Ascending aorta (tissue), 2 donors: ENCODE measurements at regions not wholly inside any gene's neighbourhood (a gene's known extent, or its start where the extent isn't known, plus 50 kb on each side); places are given as distances from the start of the nearest gene placed in this dataset.
"Not testable (repeated sequence)": the region's sequence is repeated elsewhere in the genome, so short reads cannot be mapped to it uniquely, and the experiment has no call there.

ENCODE experiments used
- DNase-seq, 2 donors: peaks; one replicate each; pipeline ENCODE4 v3.0.0-alpha.2; 2019; ENCODE audit warnings: low spot score in 2 of 2
- H3K27ac ChIP-seq, 2 donors: fragments of 200-600 bp; sonication (generic); one replicate each; pipeline ENCODE4 v1.5.1; 2016 to 2017; ENCODE audit warnings: mild to moderate bottlenecking in 1 of 2
- H3K27me3 ChIP-seq: fragments of 200-600 bp; sonication (generic); one replicate; pipeline ENCODE4 v1.5.1; 2017
- H3K36me3 ChIP-seq, 2 donors: fragments of 200-600 bp; sonication (generic); one replicate each; pipeline ENCODE4 v1.5.1; 2016
- H3K4me1 ChIP-seq, 2 donors: fragments of 200-600 bp; sonication (generic); one replicate each; pipeline ENCODE4 v1.5.1; 2016 to 2017; ENCODE audit warnings: mild to moderate bottlenecking in 1 of 2
- H3K4me3 ChIP-seq, 2 donors: fragments of 200-600 bp; sonication (generic); one replicate each; pipeline ENCODE4 v1.5.1; 2016 to 2017; ENCODE audit warnings: mild to moderate bottlenecking in 1 of 2
- H3K9me3 ChIP-seq, 2 donors: fragments of 200-600 bp; sonication (generic); one replicate each; pipeline ENCODE4 v1.5.1; 2016
- intact Hi-C: fragments of 100-400 bp; cut with DNase I; formaldehyde crosslinking; loops from one replicate; pipeline ENCODE4 v1.15.1; 2023
- TF ChIP-seq, protein P1 (sequence below), 3 experiments: fragments of 200-600 bp in 2 of 3; fragments of 450-650 bp in 1 of 3; sonication (generic) in 2 of 3; IDR thresholded peaks; one replicate each; pipeline ENCODE4 v1.5.1; 2016 to 2019; ENCODE audit warnings: antibody characterized with exemption in 3 of 3, mild to moderate bottlenecking in 1 of 3, moderate library complexity in 1 of 3

DNA sequence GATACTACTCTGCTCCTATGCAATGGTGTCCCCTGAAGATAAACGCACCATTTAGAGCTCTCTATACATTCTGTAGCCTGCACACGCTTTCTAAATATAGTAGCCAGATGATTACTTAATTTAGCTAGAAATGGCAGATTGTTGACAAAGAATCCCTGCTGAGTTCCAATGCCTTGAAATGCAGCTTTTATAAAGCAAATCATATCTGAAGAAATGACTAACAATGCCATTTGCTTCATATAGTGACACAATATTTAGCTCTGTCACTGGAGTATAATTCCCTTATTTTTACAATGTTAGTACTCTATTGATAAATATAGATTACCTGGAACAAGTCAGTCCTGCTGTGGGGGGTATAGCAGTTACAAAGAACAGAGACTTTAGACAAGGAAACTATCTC lies 166.2 kb downstream of the CDCA7 start:
- Histone ChIP-seq H3K36me3 (no peaks in the 10 kb centered on the region), H3K9me3 (no peaks in the 10 kb centered on the region), H3K4me1 (no peaks in the 10 kb centered on the region), H3K27me3 (no peaks in the 10 kb centered on the region), H3K4me3 (no peak overlapping the region), H3K27ac (no peak overlapping the region)
- DNase-seq = no peak
- TF ChIP-seq, protein P1, sequence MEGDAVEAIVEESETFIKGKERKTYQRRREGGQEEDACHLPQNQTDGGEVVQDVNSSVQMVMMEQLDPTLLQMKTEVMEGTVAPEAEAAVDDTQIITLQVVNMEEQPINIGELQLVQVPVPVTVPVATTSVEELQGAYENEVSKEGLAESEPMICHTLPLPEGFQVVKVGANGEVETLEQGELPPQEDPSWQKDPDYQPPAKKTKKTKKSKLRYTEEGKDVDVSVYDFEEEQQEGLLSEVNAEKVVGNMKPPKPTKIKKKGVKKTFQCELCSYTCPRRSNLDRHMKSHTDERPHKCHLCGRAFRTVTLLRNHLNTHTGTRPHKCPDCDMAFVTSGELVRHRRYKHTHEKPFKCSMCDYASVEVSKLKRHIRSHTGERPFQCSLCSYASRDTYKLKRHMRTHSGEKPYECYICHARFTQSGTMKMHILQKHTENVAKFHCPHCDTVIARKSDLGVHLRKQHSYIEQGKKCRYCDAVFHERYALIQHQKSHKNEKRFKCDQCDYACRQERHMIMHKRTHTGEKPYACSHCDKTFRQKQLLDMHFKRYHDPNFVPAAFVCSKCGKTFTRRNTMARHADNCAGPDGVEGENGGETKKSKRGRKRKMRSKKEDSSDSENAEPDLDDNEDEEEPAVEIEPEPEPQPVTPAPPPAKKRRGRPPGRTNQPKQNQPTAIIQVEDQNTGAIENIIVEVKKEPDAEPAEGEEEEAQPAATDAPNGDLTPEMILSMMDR (IDR thresholded peaks at IDR 0.05) = no peak
- intact Hi-C loops = no loop called here

DNA sequence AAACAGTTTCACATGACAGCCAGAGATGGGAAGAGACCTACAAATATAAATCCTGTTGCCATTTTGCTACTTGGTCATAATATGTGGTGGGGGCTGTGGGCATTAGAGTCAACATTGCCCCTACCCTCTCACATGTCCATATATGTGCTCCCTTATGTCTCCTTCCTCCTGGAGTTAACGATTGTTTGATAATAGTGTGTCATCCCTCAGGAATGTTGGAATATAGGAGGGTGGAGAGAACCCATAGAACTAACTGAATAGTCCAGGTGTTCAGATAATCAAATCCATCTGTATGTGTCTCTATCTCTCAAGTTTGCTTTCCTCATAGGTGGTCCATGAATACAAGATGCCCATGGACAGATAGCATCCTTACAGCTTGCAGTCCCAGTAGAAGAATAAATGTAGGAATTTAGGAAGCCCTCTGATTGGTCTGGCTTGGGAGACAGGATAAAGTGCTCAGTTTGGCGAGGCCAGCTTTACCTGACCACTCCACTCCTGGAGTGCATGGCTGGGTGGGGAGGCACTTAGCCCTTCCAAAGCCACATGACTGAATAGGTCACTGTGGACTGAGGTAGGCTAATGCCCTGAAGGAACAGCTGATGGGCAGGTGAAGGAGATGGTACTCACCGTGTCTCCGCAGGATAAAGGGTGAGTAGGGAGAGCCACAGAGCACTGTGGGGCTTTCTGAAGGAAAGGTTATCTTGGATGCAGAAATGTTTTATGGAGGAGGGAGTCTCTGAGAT lies 166.9 kb downstream of the CDCA7 start:
- no peaks in the 10 kb centered on the region for H3K4me1 ChIP-seq
- H3K9me3 ChIP-seq = peaks cover 0 to 3% of the 10 kb centered on the region in 2 donors
- no peak overlapping the region for H3K27ac ChIP-seq
- no peaks in the 10 kb centered on the region for H3K27me3 ChIP-seq
- DNase-seq = no peak
- intact Hi-C loops = no loop called here
- H3K36me3 ChIP-seq = no peaks in the 10 kb centered on the region
- H3K4me3 ChIP-seq = no peak overlapping the region
- TF ChIP-seq, protein P1 (IDR thresholded peaks at IDR 0.05) = no peak

DNA sequence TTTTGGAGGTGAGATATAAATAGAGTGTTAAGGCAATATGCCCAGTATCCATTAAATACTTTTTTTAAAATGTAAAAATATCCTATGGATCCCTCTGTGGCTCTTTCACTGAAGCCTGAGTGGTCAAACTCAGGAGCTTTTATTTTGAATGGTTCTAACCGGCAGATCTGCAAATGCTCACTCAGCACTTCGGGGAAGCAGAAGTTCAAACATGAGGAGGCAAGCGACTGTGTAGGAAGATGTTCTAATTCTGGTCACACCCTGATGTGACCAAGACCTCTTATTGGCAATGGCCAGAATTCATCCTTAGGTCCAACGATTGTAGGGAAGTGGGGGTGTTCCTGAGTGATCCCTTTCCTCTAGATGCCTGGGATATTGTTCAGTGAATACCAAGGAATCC lies 168.8 kb downstream of the CDCA7 start:
- Histone ChIP-seq H3K36me3 (no peaks in the 10 kb centered on the region), H3K9me3 (peaks cover 0 to 5% of the 10 kb centered on the region in 2 donors), H3K4me3 (no peak overlapping the region), H3K27ac (no peak overlapping the region), H3K27me3 (no peaks in the 10 kb centered on the region), H3K4me1 (no peaks in the 10 kb centered on the region)
- no peak for DNase-seq
- TF ChIP-seq, protein P1 (IDR thresholded peaks at IDR 0.05) = no peak
- intact Hi-C loops = no loop called here

DNA sequence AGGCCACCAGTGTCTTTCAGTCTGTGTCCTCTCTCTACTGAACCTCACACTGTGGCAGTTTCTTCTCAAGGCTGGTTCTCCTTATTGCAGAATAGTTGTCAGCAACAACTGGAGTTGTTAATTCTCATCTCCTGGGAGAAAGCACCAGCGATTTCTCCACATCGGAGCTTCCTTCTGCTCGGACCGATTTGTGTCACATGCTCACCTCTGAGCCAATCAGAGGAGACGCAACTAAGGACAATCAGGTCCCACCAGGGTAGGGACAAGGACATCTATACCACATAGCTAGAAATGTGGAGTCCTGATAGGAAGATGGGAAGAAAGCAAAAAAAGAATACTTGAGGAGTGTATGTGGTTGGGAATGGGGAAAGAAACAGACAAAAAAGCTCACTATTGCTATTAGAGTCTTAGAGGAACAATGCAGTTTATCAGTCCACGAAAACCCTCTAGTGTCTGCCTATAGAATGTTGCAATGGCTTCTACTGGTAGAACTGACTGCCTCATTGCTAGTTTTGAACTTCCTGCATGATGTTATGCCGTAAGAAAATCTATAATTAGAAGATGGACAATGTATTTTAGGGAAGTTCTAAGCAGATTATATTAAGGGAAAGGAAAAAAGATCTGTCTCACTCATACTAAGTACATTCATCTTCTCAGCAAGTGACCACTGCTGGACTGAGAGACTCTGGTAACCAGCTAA lies 169.7 kb downstream of the CDCA7 start:
- Histone ChIP-seq H3K27me3 (no peaks in the 10 kb centered on the region), H3K9me3 (peaks cover 0 to 5% of the 10 kb centered on the region in 2 donors), H3K27ac (no peak overlapping the region), H3K4me1 (no peaks in the 10 kb centered on the region), H3K36me3 (no peaks in the 10 kb centered on the region), H3K4me3 (no peak overlapping the region)
- intact Hi-C loops = no loop called here
- TF ChIP-seq, protein P1 (IDR thresholded peaks at IDR 0.05) = no peak
- DNase-seq = peak in 1 of 2 donors; percentile 67

DNA sequence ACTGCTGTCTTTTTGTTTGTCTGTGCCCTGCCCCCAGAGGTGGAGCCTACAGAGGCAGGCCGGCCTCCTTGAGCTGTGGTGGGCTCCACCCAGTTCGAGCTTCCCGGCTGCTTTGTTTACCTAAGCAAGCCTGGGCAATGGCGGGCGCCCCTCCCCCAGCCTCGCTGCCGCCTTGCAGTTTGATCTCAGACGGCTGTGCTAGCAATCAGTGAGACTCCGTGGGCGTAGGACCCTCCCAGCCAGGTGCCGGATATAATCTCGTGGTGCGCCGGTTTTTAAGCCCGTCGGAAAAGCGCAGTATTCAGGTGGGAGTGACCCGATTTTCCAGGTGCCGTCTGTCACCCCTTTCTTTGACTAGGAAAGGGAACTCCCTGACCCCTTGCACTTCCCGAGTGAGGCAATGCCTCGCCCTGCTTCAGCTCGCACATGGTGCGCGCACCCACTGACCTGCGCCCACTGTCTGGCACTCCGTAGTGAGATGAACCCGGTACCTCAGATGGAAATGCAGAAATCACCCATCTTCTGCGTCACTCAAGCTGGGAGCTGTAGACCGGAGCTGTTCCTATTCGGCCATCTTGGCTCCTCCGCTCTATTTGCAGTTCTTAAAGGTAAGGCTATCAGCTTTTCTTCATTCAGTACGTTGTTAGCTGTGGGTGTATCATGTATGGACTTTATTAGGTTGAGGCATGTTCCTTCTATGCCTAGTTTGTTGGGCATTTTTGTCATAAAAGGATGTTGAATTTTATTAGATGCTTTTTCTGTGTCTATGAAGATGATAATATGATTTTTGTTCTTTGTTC lies 178.3 kb downstream of the CDCA7 start:
- H3K9me3 ChIP-seq, H3K27ac ChIP-seq, H3K4me1 ChIP-seq, H3K36me3 ChIP-seq, intact Hi-C loops, H3K27me3 ChIP-seq, H3K4me3 ChIP-seq, DNase-seq: not testable (repeated sequence)

DNA sequence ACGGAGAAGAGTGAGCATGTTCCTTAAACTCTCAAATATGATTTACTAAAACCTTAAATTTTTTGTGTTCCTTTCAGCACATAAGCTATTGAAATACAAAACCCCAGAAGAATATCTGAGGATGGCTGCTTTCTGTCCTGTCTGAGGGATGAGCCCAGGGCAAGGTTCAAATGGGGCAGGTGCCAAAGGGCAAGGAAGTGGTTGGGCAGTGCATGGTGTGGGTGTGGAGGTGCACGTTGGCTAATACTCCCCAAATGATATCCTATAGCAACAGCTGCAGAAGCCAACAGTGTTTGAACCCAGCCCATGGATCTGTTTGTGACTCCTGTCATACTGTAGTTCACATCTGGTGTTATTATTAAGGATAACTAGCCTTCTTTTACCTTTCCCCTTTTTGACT lies 183.0 kb downstream of the CDCA7 start:
- intact Hi-C loops = no loop called here
- TF ChIP-seq, protein P1 (IDR thresholded peaks at IDR 0.05) = no peak
- no peak overlapping the region for H3K27ac ChIP-seq

More for the DNA sequence above, 183.0 kb downstream of the CDCA7 start:
- Histone ChIP-seq H3K27me3 (no peaks in the 10 kb centered on the region), H3K4me3 (no peak overlapping the region), H3K36me3 (no peaks in the 10 kb centered on the region), H3K4me1 (no peaks in the 10 kb centered on the region), H3K9me3 (no peaks in the 10 kb centered on the region)
- no peak for DNase-seq
